Choroid plexus epithelial cell (primary cell): ENCODE measurements at regions not wholly inside any gene's neighbourhood (a gene's known extent, or its start where the extent isn't known, plus 50 kb on each side); places are given as distances from the start of the nearest gene placed in this dataset.
"Not testable (repeated sequence)": the region's sequence is repeated elsewhere in the genome, so short reads cannot be mapped to it uniquely, and the experiment has no call there.

Experiments used
- DNase-seq: peaks from one replicate; pipeline ENCODE4 v3.0.0-alpha.2; 2010; ENCODE audit warnings: low read depth
- H3K4me3 ChIP-seq: 2 replicates; pipeline ENCODE4 v1.5.1; 2011; ENCODE audit warnings: low read depth, mild to moderate bottlenecking, control low read depth, low read length, moderate library complexity
- TF ChIP-seq, protein P1 (sequence below): conservative IDR thresholded peaks from 2 replicates; pipeline ENCODE4 v1.5.1; 2011; ENCODE audit warnings: low read depth, mild to moderate bottlenecking, control low read depth, inconsistent platforms, low read length, moderate library complexity

DNA sequence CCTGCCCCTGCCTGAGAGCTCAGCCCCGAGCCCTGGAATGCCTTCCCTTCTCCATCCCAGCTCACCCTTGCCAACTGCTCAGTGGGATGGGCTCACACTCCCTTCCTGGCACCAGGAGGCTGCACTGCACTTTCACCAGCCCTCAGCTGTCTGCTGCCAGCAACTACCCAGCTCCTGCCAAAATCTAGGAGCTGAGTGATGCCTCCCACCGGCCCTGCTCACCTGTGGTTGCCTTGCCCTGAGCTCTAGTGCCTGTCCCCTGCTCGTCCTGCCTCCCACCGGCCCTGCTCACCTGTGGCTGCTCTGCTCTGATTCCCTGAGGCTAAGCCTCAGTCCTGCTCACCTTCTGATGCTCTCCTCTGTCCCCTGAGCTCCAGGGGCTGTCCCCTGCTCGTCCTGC, 119.8 kb downstream of the TMEM121 start:
- DNase-seq, result no peak
- H3K4me3 ChIP-seq, result no peak overlapping the region
- TF ChIP-seq, protein P1, sequence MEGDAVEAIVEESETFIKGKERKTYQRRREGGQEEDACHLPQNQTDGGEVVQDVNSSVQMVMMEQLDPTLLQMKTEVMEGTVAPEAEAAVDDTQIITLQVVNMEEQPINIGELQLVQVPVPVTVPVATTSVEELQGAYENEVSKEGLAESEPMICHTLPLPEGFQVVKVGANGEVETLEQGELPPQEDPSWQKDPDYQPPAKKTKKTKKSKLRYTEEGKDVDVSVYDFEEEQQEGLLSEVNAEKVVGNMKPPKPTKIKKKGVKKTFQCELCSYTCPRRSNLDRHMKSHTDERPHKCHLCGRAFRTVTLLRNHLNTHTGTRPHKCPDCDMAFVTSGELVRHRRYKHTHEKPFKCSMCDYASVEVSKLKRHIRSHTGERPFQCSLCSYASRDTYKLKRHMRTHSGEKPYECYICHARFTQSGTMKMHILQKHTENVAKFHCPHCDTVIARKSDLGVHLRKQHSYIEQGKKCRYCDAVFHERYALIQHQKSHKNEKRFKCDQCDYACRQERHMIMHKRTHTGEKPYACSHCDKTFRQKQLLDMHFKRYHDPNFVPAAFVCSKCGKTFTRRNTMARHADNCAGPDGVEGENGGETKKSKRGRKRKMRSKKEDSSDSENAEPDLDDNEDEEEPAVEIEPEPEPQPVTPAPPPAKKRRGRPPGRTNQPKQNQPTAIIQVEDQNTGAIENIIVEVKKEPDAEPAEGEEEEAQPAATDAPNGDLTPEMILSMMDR, result no peak

DNA sequence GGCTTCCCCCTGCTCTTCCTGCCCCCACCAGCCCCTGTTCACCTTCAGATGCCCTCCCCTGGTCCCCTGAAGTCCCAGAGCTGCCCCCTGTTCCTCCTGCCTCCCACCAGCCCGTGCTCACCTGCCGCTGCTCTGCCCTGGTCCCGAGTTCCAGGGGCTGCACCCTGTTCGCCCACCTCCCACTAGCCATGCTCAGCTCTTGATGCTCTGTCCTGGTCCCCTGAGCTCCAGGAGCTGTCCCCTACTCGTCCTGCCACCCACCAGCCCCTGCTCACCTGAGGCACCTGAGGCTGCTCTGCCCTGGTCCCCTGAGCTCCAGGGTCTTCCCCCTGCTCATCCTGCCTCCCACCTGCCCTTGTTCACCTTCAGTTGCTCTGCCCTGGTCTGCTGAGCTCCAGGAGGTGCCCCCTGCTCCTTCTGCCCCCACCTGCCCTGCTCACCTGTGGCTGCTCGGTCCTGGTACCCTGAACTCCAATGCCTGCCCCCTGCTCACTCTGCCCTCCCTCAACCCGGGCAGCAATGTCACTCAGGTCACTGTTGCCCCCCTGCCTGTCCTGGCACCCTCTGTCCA, 120.4 kb downstream of the TMEM121 start:
- DNase-seq, H3K4me3 ChIP-seq: not testable (repeated sequence)

DNA sequence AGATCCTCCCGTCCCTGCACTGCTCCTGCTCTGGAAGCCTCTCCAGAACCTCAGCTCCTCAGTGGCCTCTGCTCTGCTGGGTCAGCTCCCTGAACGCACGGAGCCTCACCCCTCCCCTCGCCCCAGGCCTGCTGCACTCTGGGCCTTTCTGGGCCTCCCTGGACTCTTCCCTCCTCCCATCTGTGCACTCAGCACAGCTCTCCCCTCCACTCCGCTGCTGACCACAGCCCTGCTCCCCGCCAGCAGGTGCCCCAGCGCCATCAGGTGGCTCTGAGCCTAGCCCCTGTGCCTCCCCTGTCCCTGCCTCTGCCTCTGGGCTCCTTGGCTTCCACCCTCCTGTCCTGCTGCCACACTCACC, 121.0 kb downstream of the TMEM121 start:
- not testable (repeated sequence) for DNase-seq, H3K4me3 ChIP-seq

DNA sequence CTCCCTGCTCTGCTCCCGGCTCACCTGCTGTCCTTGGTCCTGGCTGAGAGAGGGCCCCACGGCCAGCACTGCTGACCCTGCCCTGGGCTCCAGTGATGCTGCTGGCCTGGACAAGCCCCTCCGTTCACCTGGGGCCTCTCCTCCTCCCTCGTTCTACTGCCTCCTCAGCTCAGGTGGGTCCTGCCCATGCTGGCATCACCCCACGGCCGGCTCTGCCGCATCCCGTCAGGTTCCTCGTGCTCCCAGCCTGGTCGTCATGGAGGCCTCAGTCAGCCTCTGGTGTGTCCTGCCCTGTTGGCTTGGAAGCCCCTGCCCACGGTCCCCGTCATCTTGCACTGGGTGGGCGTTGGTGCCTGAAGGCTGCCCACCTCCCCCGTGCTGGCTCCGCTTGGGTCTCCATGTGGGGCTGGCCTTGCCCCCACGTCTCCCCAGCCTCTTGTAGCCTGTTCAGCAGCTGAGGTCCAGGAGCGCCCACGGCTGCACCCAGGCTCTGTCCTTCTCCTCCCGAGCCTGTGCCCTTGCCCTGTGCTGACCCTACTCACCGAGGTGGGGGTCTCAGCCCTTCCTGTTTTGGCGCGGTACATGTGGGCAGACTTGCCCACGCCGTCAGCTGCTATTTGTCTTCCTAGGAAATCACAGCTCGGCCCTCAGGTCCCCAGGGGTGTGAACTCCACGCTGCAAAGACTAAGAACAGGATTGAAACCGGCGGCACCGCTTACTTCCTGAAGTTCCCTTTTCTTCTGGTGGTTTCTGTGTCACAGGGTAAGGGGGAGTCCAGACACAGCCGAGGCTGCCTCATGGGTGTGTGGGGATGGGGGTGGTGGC, 121.6 kb downstream of the TMEM121 start:
- H3K4me3 ChIP-seq, result no peak overlapping the region

DNA sequence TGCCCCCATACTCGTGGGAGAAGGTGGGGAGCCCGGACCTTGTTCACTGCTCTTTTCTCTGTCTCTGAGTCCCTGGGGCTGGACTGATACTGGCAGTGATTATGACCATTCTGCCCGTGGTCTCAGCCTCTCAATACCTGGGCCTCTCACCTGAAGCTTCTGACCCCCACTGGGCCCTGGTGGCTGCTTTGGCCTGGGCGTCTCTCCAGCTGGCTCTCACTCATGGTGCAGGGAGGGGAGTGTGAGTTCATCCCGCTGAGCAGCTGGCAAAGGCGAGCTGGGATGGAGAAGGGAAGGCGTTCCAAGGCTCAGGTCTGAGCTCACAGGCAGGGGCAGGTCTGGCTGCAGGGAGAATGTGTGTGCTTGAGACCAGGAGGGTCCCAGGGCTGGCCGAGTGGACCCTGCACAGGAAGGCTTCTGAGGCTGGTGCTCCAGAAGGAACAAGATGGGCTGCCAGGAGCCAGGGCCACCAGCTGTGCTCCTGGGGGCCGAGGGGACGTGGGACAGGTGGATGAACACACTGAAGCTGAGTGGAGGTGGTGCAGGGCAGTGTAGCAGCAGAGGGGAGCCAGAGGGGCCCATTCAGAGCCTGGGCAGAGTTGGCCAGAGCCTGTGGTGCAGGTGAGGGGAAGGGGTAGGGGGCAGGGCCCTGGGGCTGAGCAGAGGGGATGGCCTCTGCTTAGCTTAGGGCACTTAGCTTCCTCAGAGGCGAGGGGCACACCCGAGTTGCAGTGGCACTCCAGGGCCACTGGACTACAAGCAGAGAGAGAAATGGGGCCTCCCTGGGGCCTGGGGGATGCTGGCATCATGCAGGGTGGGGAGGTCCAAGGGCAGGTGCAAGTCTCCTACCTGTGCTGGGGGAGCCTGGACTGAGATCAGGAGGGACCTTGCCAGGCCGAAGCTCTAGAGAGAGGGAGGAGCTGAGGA, 122.5 kb downstream of the TMEM121 start:
- H3K4me3 ChIP-seq, DNase-seq: not testable (repeated sequence)

More for the DNA sequence above, 121.6 kb downstream of the TMEM121 start:
- no peak for DNase-seq
- TF ChIP-seq, protein P1, result no peak

DNA sequence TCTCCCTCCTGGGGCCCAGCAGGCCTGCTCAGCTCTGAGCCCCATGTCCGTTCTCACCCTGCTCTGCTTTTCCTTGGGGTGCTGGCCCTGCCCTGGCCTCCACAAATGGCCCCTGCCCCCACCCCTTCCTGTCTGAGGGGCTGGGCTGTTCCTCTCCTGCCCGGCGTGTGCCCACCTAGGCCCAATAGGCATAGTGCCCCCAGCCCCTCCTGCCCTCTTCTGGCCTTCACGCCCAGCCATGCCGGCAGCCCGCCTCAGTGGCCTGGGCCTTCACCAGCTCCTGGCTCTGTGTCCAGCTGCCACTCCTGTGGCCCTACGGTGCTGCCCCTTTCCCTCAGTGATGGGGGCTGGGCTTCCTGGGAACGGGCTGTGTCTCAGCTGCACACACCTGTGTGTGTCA, 125.9 kb downstream of the TMEM121 start:
- DNase-seq, H3K4me3 ChIP-seq: not testable (repeated sequence)

DNA sequence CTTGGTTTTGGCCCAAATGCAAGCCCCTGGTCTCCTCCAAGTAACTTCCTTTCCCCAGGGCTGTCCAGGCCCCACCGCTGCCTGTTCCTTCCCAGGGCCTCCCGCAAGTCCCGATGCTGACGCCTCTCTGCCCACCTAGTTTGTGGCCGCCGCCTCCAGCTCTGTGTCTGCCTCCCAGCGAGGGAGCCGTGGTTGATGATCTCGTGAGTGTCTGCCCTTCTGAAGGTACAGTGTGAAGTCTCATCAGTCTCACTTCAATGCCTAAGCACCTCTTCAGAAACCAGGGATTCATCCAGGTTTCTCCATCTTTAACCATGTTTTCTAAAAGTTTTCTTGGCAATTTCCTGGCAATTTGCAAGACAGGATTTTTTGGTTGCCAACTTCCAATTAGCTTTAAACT, 127.5 kb downstream of the TMEM121 start:
- not testable (repeated sequence) for H3K4me3 ChIP-seq, DNase-seq

DNA sequence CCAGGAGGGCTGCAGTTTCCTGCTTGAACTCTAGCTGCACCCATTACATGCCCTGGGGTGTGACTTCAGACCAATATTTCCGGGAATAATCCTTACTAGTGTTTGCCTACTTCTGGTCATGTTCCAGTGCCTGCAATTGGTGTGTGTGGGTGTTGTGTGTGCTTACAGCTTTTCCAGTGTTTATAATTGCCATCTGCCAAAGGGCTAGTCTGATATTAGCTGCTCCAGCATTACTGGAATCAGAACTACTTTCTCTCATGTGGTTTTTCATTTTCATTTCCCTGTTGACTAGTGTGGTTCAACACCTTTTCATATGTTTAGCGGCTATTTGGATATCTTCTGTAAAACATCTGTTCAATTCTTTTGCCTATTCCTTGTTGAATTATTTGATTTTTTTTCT, 132.9 kb downstream of the TMEM121 start:
- DNase-seq, H3K4me3 ChIP-seq: not testable (repeated sequence)

DNA sequence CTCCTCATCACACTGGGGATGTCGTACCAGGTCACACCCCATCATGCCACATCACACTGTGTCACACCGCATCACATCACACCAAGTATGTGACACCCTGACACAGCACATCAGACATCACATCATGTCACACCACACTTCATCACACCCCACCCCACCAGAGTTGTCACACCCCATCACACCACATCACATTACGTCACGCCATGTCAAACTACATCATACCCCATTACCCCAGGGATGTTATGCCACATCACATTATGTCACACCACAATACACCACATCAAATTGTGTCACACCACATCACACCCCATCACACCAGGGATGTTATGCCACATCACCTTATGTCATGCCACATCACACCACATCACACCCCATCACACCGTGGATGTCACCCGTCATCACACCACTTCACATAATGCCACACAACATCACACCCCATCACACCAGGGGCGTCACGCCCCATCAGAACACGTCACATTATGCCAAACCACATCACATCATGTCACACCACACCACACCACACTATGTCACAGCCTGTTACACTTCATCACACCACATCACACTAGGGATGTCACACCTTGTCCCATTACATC, 133.6 kb downstream of the TMEM121 start:
- DNase-seq, result no peak
- H3K4me3 ChIP-seq, result no peak overlapping the region
- TF ChIP-seq, protein P1, result no peak
